Esophagus squamous epithelium (tissue), 5 donors: ENCODE measurements at regions not wholly inside any gene's neighbourhood (a gene's known extent, or its start where the extent isn't known, plus 50 kb on each side); places are given as distances from the start of the nearest gene placed in this dataset.
"Not testable (repeated sequence)": the region's sequence is repeated elsewhere in the genome, so short reads cannot be mapped to it uniquely, and the experiment has no call there.

Experiments used
- DNase-seq: peaks from one replicate; lab custom pipeline; 2025; lab: John Stamatoyannopoulos, UW
- H3K27ac ChIP-seq, 4 donors: fragments of 200-600 bp; sonication (generic); one replicate each; pipeline ENCODE4 v1.5.1; 2016 to 2019; ENCODE audit warnings: mild to moderate bottlenecking in 1 of 4
- H3K27me3 ChIP-seq, 4 donors: fragments of 200-600 bp; sonication (generic); 1 replicate in 3 of 4; 2 replicates in 1 of 4; pipeline versions ENCODE4 v1.5.1 to v1.6.0; 2017 to 2021; ENCODE audit warnings: antibody characterized with exemption in 1 of 4
- H3K36me3 ChIP-seq, 3 donors: fragments of 200-600 bp; sonication (generic); one replicate each; pipeline ENCODE4 v1.5.1; 2016 to 2019
- H3K4me1 ChIP-seq, 3 donors: fragments of 200-600 bp; sonication (generic); one replicate each; pipeline ENCODE4 v1.5.1; 2017 to 2019
- H3K4me3 ChIP-seq, 4 donors: fragments of 200-600 bp; sonication (generic); 1 replicate in 3 of 4; 2 replicates in 1 of 4; pipeline ENCODE4 v1.5.1; 2016 to 2019; ENCODE audit warnings: mild to moderate bottlenecking in 2 of 4, moderate library complexity in 1 of 4
- H3K9me3 ChIP-seq, 3 donors: fragments of 200-600 bp; sonication (generic); one replicate each; pipeline ENCODE4 v1.5.1; 2016 to 2019
- CTCF ChIP-seq, 6 experiments: fragments of 450-650 bp in 4 of 6; fragments of 200-600 bp in 2 of 6; sonication (generic) in 2 of 6; IDR thresholded peaks; one replicate each; pipeline ENCODE4 v1.5.1; 2016 to 2019; ENCODE audit warnings: antibody characterized with exemption in 6 of 6, mild to moderate bottlenecking in 4 of 6, moderate library complexity in 4 of 6
- POLR2A ChIP-seq, 4 donors: fragments of 450-650 bp; IDR thresholded peaks; one replicate each; pipeline ENCODE4 v1.6.1; 2017; ENCODE audit warnings: antibody characterized with exemption in 4 of 4, mild to moderate bottlenecking in 4 of 4, moderate library complexity in 3 of 4
- WGBS, 2 donors: methylation state at CpG; one replicate each; pipeline ENCODE4 v1.1.5; 2018; 5-methylcytosine and 5-hydroxymethylcytosine counted together
- intact Hi-C: fragments of 100-400 bp; cut with DNase I; formaldehyde crosslinking; loops from one replicate; pipeline ENCODE4 v1.15.0; 2022
- donor health status: DM: yes; HTN: yes; CAD: no.

GRCh38 chr2:83103613-83104012 lies 1355.5 kb downstream of the SUCLG1 start:
- Histone ChIP-seq H3K27ac (no peak overlapping the region), H3K4me1 (no peaks in the 10 kb centered on the region), H3K36me3 (no peaks in the 10 kb centered on the region), H3K9me3 (no peaks in the 10 kb centered on the region), H3K4me3 (no peak overlapping the region), H3K27me3 (no peaks in the 10 kb centered on the region)
- WGBS, 2 donors: 38 to 50% methylated on average over 1 of the region's 1 CpG
- DNase-seq: no peak
- no peak for TF ChIP-seq CTCF (IDR thresholded peaks at IDR 0.05)
- no peak for TF ChIP-seq POLR2A (IDR thresholded peaks at IDR 0.05)
- intact Hi-C loops: no loop called here

GRCh38 chr2:83089051-83089450 lies 1370.0 kb downstream of the SUCLG1 start:
- intact Hi-C loops, DNase-seq, H3K4me1 ChIP-seq: not testable (repeated sequence)

GRCh38 chr2:83085869-83086268 lies 1373.2 kb downstream of the SUCLG1 start:
- no peaks in the 10 kb centered on the region for H3K27me3 ChIP-seq
- DNase-seq: no peak
- H3K4me1 ChIP-seq: peaks cover 0 to 10% (median 0%) of the 10 kb centered on the region in 3 donors
- intact Hi-C loops: no loop called here
- H3K36me3 ChIP-seq: no peaks in the 10 kb centered on the region
- H3K9me3 ChIP-seq: no peaks in the 10 kb centered on the region
- no peak for TF ChIP-seq CTCF (IDR thresholded peaks at IDR 0.05)
- no peak for TF ChIP-seq POLR2A (IDR thresholded peaks at IDR 0.05)
- 82 to 84% methylated on average over 1 to 2 of the region's 2 CpGs for WGBS, 2 donors
- no peak overlapping the region for H3K27ac ChIP-seq
- no peak overlapping the region for H3K4me3 ChIP-seq

More at GRCh38 chr2:83089051-83089450, 1370.0 kb downstream of the SUCLG1 start:
- H3K9me3 ChIP-seq, H3K36me3 ChIP-seq, H3K27ac ChIP-seq, H3K27me3 ChIP-seq, H3K4me3 ChIP-seq: not testable (repeated sequence)
- WGBS, 2 donors: 80 to 91% methylated on average over 1 to 15 of the region's 15 CpGs

GRCh38 chr2:83081826-83082690 lies 1377.0 kb downstream of the SUCLG1 start:
- Histone ChIP-seq H3K27ac (peak overlapping the region in 1 of 4 donors; percentile 6), H3K9me3 (no peaks in the 10 kb centered on the region), H3K36me3 (no peaks in the 10 kb centered on the region), H3K4me1 (peaks cover 0 to 10% (median 0%) of the 10 kb centered on the region in 3 donors), H3K27me3 (no peaks in the 10 kb centered on the region), H3K4me3 (no peak overlapping the region)
- DNase-seq: no peak
- 32 to 44% methylated on average over 6 of the region's 6 CpGs for WGBS, 2 donors
- intact Hi-C loops: no loop called here
- TF ChIP-seq CTCF (IDR thresholded peaks at IDR 0.05): no peak
- no peak for TF ChIP-seq POLR2A (IDR thresholded peaks at IDR 0.05)

- 81 to 84% methylated on average over 2 of the region's 2 CpGs for WGBS, 2 donors
- H3K9me3 ChIP-seq: no peaks in the 10 kb centered on the region
- peaks cover 0 to 10% (median 0%) of the 10 kb centered on the region in 3 donors for H3K4me1 ChIP-seq
- TF ChIP-seq CTCF (IDR thresholded peaks at IDR 0.05): no peak
- TF ChIP-seq POLR2A (IDR thresholded peaks at IDR 0.05): no peak
- no peak for DNase-seq
- intact Hi-C loops: no loop called here
- no peaks in the 10 kb centered on the region for H3K27me3 ChIP-seq
- no peak overlapping the region for H3K27ac ChIP-seq
- H3K36me3 ChIP-seq: no peaks in the 10 kb centered on the region
- H3K4me3 ChIP-seq: no peak overlapping the region
Observed at GRCh38 chr2:83079007-83079406, 1380.1 kb downstream of the SUCLG1 start.
